ENCODE measurements at regions not wholly inside any gene's neighbourhood (a gene's known extent, or its start where the extent isn't known, plus 50 kb on each side); places are given as distances from the start of the nearest gene placed in this dataset.

DNA sequence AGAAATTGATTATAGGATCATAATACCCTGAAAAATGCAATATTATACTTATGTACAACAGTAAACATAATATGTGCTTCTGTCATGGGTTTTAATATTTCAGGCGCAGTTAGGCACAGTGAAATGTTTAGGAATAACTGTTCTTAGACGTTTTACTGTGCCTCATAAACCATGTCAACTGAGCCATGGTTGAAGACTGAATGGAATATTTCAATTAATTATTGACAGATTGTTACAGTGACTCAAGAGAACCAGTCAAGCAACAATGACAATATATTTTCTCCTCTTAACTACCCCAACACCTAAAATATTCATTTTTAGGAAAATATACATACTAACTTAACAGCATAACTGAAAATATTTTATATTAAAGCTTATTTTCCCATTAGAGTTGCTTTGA lies 852.7 kb upstream of the FRG1 start:
- no peak for DNase-seq (ENCODE audit: extremely low spot score)
- no peak for TF ChIP-seq POLR2AphosphoS5 (IDR thresholded peaks at IDR 0.05)
- TF ChIP-seq EP300 (IDR thresholded peaks at IDR 0.05) = no peak
- TF ChIP-seq, protein P1, sequence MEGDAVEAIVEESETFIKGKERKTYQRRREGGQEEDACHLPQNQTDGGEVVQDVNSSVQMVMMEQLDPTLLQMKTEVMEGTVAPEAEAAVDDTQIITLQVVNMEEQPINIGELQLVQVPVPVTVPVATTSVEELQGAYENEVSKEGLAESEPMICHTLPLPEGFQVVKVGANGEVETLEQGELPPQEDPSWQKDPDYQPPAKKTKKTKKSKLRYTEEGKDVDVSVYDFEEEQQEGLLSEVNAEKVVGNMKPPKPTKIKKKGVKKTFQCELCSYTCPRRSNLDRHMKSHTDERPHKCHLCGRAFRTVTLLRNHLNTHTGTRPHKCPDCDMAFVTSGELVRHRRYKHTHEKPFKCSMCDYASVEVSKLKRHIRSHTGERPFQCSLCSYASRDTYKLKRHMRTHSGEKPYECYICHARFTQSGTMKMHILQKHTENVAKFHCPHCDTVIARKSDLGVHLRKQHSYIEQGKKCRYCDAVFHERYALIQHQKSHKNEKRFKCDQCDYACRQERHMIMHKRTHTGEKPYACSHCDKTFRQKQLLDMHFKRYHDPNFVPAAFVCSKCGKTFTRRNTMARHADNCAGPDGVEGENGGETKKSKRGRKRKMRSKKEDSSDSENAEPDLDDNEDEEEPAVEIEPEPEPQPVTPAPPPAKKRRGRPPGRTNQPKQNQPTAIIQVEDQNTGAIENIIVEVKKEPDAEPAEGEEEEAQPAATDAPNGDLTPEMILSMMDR (IDR thresholded peaks at IDR 0.05) = no peak
- TF ChIP-seq POLR2A (IDR thresholded peaks at IDR 0.05; ENCODE audit: low read depth) = no peak
- Histone ChIP-seq H3K36me3 (no peaks in the 10 kb centered on the region), H3K27ac (replicated peaks in 1 of 4) (no peak overlapping the region), H3K9me3 (no peaks in the 10 kb centered on the region), H3K4me3 (no peak overlapping the region), H3K4me1 (no peaks in the 10 kb centered on the region), H3K27me3 (no peaks in the 10 kb centered on the region)
- intact Hi-C loops (cut with DNase I) = no loop called here
- WGBS = 73% methylated on average over 2 of the region's 2 CpGs

DNA sequence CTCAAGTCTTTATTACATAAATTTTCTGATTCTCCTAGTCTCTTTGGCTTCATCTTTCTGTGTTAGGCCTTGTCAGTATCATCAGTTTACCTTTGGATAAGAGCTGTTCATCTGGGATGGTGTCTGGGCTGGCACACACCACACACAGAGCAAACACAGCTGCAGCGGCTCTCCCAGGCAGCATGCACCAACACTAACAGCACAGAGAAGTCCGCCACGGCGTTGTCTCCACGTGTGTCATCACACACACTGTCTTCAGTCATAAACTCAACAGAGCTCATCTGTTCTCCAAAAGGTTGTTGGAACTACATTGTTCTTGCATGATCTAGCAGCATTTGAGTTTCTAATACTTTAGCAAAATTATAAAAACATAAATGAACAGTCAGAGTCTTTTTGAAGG lies 851.9 kb upstream of the FRG1 start:
- TF ChIP-seq EP300 (IDR thresholded peaks at IDR 0.05) = no peak
- no peak for TF ChIP-seq POLR2A (IDR thresholded peaks at IDR 0.05; ENCODE audit: low read depth)
- TF ChIP-seq, protein P1 (IDR thresholded peaks at IDR 0.05) = no peak
- TF ChIP-seq POLR2AphosphoS5 (IDR thresholded peaks at IDR 0.05) = no peak
- intact Hi-C loops (cut with DNase I) = no loop called here
- Histone ChIP-seq H3K27me3 (no peaks in the 10 kb centered on the region), H3K36me3 (no peaks in the 10 kb centered on the region), H3K27ac (replicated peaks in 1 of 4) (no peak overlapping the region), H3K4me3 (no peak overlapping the region), H3K9me3 (no peaks in the 10 kb centered on the region), H3K4me1 (no peaks in the 10 kb centered on the region)
- WGBS = 42% methylated on average over 5 of the region's 5 CpGs
- DNase-seq (ENCODE audit: extremely low spot score) = no peak

DNA sequence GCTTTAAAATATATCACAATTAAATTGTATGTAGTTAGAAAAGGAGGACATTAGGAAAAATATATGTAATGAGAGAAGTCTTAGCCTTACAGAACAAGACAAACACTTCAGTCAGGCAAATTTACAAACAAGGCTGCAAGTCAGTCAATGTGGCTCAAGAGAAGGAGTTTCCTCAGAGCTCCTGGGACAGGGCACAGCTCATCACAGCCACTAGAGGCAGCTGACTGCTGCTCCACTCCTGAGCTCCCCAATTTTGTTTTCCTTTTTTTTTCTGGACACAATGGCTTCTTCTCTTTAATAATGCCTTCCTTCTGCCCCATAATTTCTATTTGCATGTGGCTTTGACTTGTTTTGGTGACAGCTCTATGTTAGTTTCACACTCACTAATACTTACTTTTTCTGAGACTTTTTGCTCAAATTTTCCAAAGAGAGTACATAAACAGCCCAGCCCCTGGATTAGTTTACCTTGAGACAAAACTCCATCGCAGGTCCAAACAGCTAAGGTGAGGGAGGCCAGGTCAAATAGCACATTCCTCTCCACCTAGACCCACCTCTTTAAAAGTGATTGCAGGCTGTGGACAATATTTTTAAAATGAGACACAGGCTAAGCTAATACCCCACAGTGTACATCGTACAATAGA lies 850.4 kb upstream of the FRG1 start:
- Histone ChIP-seq H3K9me3 (no peaks in the 10 kb centered on the region), H3K36me3 (no peaks in the 10 kb centered on the region), H3K4me1 (no peaks in the 10 kb centered on the region), H3K4me3 (no peak overlapping the region), H3K27ac (replicated peaks in 1 of 4) (no peak overlapping the region), H3K27me3 (no peaks in the 10 kb centered on the region)
- no peak for DNase-seq (ENCODE audit: extremely low spot score)
- no peak for TF ChIP-seq EP300 (IDR thresholded peaks at IDR 0.05)
- TF ChIP-seq POLR2A (IDR thresholded peaks at IDR 0.05; ENCODE audit: low read depth) = no peak
- no peak for TF ChIP-seq POLR2AphosphoS5 (IDR thresholded peaks at IDR 0.05)
- TF ChIP-seq, protein P1 (IDR thresholded peaks at IDR 0.05) = peak in 1 of 3 experiments; percentile 30
- WGBS = 79% methylated on average over 2 of the region's 2 CpGs
- intact Hi-C loops (cut with DNase I) = no loop called here

DNA sequence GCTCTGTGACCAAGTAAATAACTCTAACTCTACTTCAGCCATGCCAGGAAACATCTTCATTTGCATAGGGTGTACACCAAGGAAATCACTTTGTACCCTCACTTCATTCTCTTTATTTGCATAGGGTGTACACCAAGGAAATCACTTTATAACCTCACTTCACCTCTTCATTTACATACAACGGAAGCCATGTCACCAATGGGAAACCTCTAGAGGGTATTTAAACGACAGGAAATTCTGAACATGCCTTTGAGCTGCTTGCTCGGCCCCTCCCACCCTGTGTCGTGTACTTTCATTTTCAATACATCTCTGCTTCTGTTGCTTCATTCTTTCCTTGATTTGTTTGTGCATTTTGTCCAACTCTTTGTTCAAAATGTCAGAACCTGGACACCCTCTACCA lies 848.1 kb upstream of the FRG1 start:
- no peaks in the 10 kb centered on the region for H3K4me1 ChIP-seq
- H3K36me3 ChIP-seq = no peaks in the 10 kb centered on the region
- H3K4me3 ChIP-seq = no peak overlapping the region
- H3K27me3 ChIP-seq = no peaks in the 10 kb centered on the region
- 57% methylated on average over 4 of the region's 4 CpGs for WGBS
- TF ChIP-seq, protein P1 (IDR thresholded peaks at IDR 0.05) = no peak
- TF ChIP-seq POLR2AphosphoS5 (IDR thresholded peaks at IDR 0.05) (no peak), POLR2A (IDR thresholded peaks at IDR 0.05; ENCODE audit: low read depth) (no peak)
- H3K9me3 ChIP-seq = no peaks in the 10 kb centered on the region
- DNase-seq (ENCODE audit: extremely low spot score) = no peak
- no peak overlapping the region for H3K27ac ChIP-seq (replicated peaks in 1 of 4)
- intact Hi-C loops (cut with DNase I) = no loop called here

DNA sequence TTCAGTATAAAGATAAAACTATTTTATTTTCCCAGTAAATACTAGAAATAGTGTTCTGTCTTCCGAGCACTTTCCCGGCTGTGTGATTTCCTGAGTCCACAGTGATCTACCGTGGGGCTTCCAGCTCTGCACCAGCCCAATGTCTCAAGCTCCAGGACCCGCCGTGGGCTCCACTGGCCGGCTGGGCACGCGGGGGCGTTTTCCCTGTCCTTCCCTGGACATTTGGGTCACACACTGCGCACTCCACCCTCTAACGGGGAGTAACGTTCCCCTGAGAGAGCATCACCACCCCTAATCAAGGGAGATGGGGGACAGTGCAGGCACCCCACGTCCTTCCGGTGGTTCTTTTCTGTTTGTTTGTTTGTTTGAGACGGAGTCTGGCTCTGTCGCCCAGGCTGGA lies 844.6 kb upstream of the FRG1 start:
- TF ChIP-seq POLR2AphosphoS5 (IDR thresholded peaks at IDR 0.05) (no peak), EP300 (IDR thresholded peaks at IDR 0.05) (no peak), POLR2A (IDR thresholded peaks at IDR 0.05; ENCODE audit: low read depth) (no peak)
- TF ChIP-seq, protein P1 (IDR thresholded peaks at IDR 0.05) = no peak
- H3K4me3 ChIP-seq = no peak overlapping the region
- no peaks in the 10 kb centered on the region for H3K27me3 ChIP-seq
- H3K9me3 ChIP-seq = no peaks in the 10 kb centered on the region
- no peaks in the 10 kb centered on the region for H3K4me1 ChIP-seq
- intact Hi-C loops (cut with DNase I) = no loop called here
- H3K36me3 ChIP-seq = no peaks in the 10 kb centered on the region
- DNase-seq (ENCODE audit: extremely low spot score) = no peak
- H3K27ac ChIP-seq (replicated peaks in 1 of 4) = no peak overlapping the region
- WGBS = 91% methylated on average over 16 of the region's 16 CpGs
